Panc1 (cell line): ENCODE measurements at regions not wholly inside any gene's neighbourhood (a gene's known extent, or its start where the extent isn't known, plus 50 kb on each side); places are given as distances from the start of the nearest gene placed in this dataset.

Source experiments
- ATAC-seq: fragments of 200-7000 bp; cut with Tn5 transposase; 2 replicates; pipeline ENCODE4 v1.9.1; 2020; ENCODE audit warnings: mild to moderate bottlenecking, moderate library complexity
- BruUV-seq: library from RNA; stranded (reverse); fragments of 400-500 nt; replicated peaks from 2 replicates; lab custom pipeline; 2021; lab: Mats Ljungman, UMichigan
- CTCF ChIA-PET: fragments of 300-600 bp; sonication (Branson Sonifier 250); formaldehyde crosslinking; loops from one replicate; lab custom pipeline; 2022; ENCODE audit warnings: antibody characterized with exemption; lab: Charles Lee
- POLR2A ChIA-PET: fragments of 300-600 bp; sonication (Branson Sonifier 250); formaldehyde crosslinking; loops from one replicate; lab custom pipeline; 2022; ENCODE audit warnings: antibody characterized with exemption; lab: Charles Lee
- DNase-seq: peaks from one replicate; pipeline ENCODE4 v3.0.0-alpha.2; 2010; ENCODE audit warnings: low read depth, low spot score
- H3K27ac ChIP-seq: 2 replicates; pipeline ENCODE4 v1.5.1; 2011; ENCODE audit warnings: mild to moderate bottlenecking, low read length, inconsistent platforms
- H3K27me3 ChIP-seq: fragments of 200-500 bp; sonication (Bioruptor generic); 2 replicates; pipeline ENCODE4 v1.6.0; 2014; ENCODE audit warnings: low read length, inconsistent platforms; ENCODE audit not compliant: control insufficient read depth, insufficient read depth
- H3K36me3 ChIP-seq: fragments of 200-500 bp; sonication (Bioruptor generic); 2 replicates; pipeline ENCODE4 v1.5.1; 2014; ENCODE audit warnings: inconsistent platforms, mild to moderate bottlenecking, low read length, moderate library complexity; ENCODE audit not compliant: control insufficient read depth, insufficient read depth
- H3K4me1 ChIP-seq: 2 replicates; pipeline ENCODE4 v1.5.1; 2011; ENCODE audit warnings: inconsistent platforms, mild to moderate bottlenecking, low read length, moderate library complexity; ENCODE audit not compliant: control insufficient read depth, insufficient read depth
- H3K4me3 ChIP-seq, 2 experiments: 2 replicates each; pipeline ENCODE4 v1.5.1; 2011 to 2012; ENCODE audit warnings: low read depth in 2 of 2, low read length in 2 of 2, mild to moderate bottlenecking in 2 of 2, inconsistent platforms in 1 of 2, moderate library complexity in 1 of 2
- H3K9me3 ChIP-seq: fragments of 200-500 bp; sonication (Bioruptor generic); 2 replicates; pipeline ENCODE4 v1.5.1; 2014; ENCODE audit warnings: low read depth, mild to moderate bottlenecking, inconsistent platforms, low read length, moderate library complexity; ENCODE audit not compliant: control insufficient read depth, insufficient read depth
- POLR2AphosphoS5 ChIP-seq: IDR thresholded peaks from 2 replicates; pipeline ENCODE4 v1.6.1; 2012; ENCODE audit warnings: mild to moderate bottlenecking, low read depth, low read length, moderate library complexity
- SIN3A ChIP-seq: IDR thresholded peaks from 2 replicates; pipeline ENCODE4 v1.6.1; 2012; ENCODE audit warnings: low read depth, mild to moderate bottlenecking, low read length, moderate library complexity, borderline replicate concordance; ENCODE audit not compliant: insufficient read depth
- TCF7L2 ChIP-seq: IDR thresholded peaks from 2 replicates; pipeline ENCODE4 v1.6.1; 2011; ENCODE audit warnings: mild to moderate bottlenecking, low read depth, low read length, inconsistent platforms
- in situ Hi-C: cut with HindIII; loops from 2 replicates; pipeline ENCODE4 v1.10.0; 2016; ENCODE audit warnings: low sequenced_read_pairs, low pct_unique_long_range_greater_than_20kb
- intact Hi-C: fragments of 100-400 bp; cut with micrococcal nuclease; formaldehyde crosslinking; loops from one replicate; pipeline ENCODE4 v1.10.0; 2022; ENCODE audit not compliant: unreplicated experiment
- TF ChIP-seq, protein P1 (sequence below): fragments of 450-650 bp; IDR thresholded peaks from 2 replicates; pipeline ENCODE4 v1.5.1; 2017; ENCODE audit warnings: mild to moderate bottlenecking
- TF ChIP-seq, protein P2 (sequence below), 2 experiments: IDR thresholded peaks; 2 replicates each; pipeline ENCODE4 v1.6.1; 2011 to 2012; ENCODE audit warnings: low read depth in 2 of 2, control low read depth in 1 of 2, low read length in 1 of 2, mild to moderate bottlenecking in 1 of 2, moderate library complexity in 1 of 2; ENCODE audit not compliant: insufficient read depth in 1 of 2

DNA sequence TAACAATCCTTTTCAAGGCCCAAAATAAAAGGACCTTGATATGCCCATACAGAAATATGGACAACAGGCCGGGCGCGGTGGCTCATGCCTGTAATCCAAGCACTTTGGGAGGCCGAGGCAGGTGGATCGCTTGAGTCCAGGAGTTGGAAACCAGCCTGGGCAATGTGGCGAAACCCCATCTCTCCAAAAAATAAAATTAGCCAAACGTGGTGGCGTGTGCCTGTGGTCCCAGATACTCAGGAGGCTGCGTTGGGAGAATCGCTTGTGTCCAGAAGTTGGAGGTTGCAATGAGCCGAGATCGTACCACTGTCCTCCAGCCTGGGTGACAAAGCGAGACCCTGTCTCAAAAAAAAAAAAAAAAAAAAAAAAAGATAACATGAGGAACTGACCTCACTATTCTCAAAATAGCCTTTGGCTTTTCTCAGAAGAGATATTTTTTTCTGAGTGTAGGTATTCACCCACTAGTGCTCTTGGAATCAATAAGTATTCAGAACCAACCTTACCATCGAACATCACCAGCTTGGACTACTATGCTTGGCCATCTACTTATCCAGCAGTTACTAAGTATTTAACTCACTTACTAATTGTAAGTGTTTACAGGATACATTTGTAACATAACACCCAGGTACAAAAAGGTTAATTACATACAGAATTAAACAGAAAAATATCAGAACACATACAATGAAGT, 99.2 kb downstream of the OR2B2 start:
- H3K36me3 ChIP-seq: no peaks in the 10 kb centered on the region; the same call in 1 of the 2 replicates
- BruUV-seq: no TSS peak
- no peak for ATAC-seq
- H3K27me3 ChIP-seq: no peaks in the 10 kb centered on the region
- H3K9me3 ChIP-seq: no peaks in the 10 kb centered on the region
- peaks cover 24% of the 10 kb centered on the region for H3K4me1 ChIP-seq
- in situ Hi-C loops (no loop called here), intact Hi-C loops (loop anchor here (5.0 kb wide), 1 partner anchor 1686 kb away; no protein-coding TSS in a partner anchor)
- POLR2A ChIA-PET: interaction anchor here (0.6 to 1.1 kb wide), 2 partner anchors 24 to 53 kb away, joined by 4 to 5 read pairs; no protein-coding TSS in a partner anchor
- H3K27ac ChIP-seq: peak overlapping the region; percentile 100
- peak overlapping the region; percentile 78 to 93 for H3K4me3 ChIP-seq
- CTCF ChIA-PET: no interaction called here
- DNase-seq: no peak
- no peak for TF ChIP-seq TCF7L2
- TF ChIP-seq, protein P1, sequence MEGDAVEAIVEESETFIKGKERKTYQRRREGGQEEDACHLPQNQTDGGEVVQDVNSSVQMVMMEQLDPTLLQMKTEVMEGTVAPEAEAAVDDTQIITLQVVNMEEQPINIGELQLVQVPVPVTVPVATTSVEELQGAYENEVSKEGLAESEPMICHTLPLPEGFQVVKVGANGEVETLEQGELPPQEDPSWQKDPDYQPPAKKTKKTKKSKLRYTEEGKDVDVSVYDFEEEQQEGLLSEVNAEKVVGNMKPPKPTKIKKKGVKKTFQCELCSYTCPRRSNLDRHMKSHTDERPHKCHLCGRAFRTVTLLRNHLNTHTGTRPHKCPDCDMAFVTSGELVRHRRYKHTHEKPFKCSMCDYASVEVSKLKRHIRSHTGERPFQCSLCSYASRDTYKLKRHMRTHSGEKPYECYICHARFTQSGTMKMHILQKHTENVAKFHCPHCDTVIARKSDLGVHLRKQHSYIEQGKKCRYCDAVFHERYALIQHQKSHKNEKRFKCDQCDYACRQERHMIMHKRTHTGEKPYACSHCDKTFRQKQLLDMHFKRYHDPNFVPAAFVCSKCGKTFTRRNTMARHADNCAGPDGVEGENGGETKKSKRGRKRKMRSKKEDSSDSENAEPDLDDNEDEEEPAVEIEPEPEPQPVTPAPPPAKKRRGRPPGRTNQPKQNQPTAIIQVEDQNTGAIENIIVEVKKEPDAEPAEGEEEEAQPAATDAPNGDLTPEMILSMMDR: no peak
- TF ChIP-seq POLR2AphosphoS5: peak; percentile 48; the same call in 1 of the 2 replicates
- TF ChIP-seq, protein P2, sequence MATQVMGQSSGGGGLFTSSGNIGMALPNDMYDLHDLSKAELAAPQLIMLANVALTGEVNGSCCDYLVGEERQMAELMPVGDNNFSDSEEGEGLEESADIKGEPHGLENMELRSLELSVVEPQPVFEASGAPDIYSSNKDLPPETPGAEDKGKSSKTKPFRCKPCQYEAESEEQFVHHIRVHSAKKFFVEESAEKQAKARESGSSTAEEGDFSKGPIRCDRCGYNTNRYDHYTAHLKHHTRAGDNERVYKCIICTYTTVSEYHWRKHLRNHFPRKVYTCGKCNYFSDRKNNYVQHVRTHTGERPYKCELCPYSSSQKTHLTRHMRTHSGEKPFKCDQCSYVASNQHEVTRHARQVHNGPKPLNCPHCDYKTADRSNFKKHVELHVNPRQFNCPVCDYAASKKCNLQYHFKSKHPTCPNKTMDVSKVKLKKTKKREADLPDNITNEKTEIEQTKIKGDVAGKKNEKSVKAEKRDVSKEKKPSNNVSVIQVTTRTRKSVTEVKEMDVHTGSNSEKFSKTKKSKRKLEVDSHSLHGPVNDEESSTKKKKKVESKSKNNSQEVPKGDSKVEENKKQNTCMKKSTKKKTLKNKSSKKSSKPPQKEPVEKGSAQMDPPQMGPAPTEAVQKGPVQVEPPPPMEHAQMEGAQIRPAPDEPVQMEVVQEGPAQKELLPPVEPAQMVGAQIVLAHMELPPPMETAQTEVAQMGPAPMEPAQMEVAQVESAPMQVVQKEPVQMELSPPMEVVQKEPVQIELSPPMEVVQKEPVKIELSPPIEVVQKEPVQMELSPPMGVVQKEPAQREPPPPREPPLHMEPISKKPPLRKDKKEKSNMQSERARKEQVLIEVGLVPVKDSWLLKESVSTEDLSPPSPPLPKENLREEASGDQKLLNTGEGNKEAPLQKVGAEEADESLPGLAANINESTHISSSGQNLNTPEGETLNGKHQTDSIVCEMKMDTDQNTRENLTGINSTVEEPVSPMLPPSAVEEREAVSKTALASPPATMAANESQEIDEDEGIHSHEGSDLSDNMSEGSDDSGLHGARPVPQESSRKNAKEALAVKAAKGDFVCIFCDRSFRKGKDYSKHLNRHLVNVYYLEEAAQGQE (IDR thresholded peaks at IDR 0.05; ENCODE audit: insufficient read depth in 1 of 2, low read depth in 2 of 2, low read length in 1 of 2): no peak
- no peak for TF ChIP-seq SIN3A

DNA sequence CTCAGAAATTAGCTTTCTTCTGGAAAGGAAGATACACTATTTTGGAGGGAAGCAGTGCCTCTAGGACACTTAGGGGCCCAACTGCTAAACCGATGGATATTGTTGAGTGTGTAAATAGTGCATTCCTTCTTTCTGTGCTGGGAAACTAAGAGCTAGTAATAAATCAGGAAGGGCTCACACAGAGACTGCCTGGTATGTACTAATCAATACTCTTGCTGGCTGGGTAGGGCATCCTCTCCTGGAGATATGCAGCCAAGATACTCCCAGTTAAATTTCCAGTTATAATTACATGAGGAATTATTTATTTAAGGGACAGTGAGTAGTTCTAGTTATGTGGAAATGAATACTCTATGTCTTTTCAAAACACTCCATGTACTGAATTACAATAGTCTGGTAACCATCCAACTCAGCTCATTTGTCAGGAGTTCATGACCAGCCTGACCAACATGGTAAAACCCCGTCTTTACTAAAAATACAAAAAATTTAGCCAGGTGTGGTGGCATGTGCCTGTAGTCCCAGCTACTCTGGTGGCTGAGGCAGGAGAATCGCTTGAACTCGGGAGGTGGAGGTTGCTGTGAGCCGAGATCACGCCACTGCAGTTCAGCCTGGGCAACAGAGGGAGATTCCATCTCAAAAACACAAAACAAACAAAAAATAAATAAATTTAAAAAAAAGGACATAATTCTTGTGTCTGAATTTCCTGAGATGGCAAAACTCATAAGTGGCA, 100.0 kb downstream of the OR2B2 start:
- Histone ChIP-seq H3K27ac (peak overlapping the region; percentile 100), H3K4me1 (peaks cover 24% of the 10 kb centered on the region), H3K27me3 (no peaks in the 10 kb centered on the region), H3K36me3 (no peaks in the 10 kb centered on the region; the same call in 1 of the 2 replicates), H3K4me3 (peak overlapping the region; percentile 78 to 93), H3K9me3 (no peaks in the 10 kb centered on the region)
- TF ChIP-seq, protein P1: no peak
- TF ChIP-seq, protein P2 (IDR thresholded peaks at IDR 0.05; ENCODE audit: insufficient read depth in 1 of 2, low read depth in 2 of 2, low read length in 1 of 2): no peak
- TF ChIP-seq POLR2AphosphoS5 (no peak), TCF7L2 (no peak), SIN3A (no peak)
- in situ Hi-C loops (no loop called here), intact Hi-C loops (loop anchor here (5.0 kb wide), 1 partner anchor 1685 kb away; no protein-coding TSS in a partner anchor)
- ChIA-PET CTCF (interaction anchor here (0.6 to 1.0 kb wide), 2 partner anchors 60 kb away, joined by 3 to 4 read pairs; a partner anchor contains a TSS), POLR2A (interaction anchor here (0.6 to 1.3 kb wide), 4 partner anchors 11 to 1689 kb away, joined by 3 to 8 read pairs (median 6); a partner anchor contains a TSS)
- no TSS peak for BruUV-seq
- DNase-seq: no peak
- no peak for ATAC-seq
